Tongue (tissue), 2 donors: ENCODE measurements at regions not wholly inside any gene's neighbourhood (a gene's known extent, or its start where the extent isn't known, plus 50 kb on each side); places are given as distances from the start of the nearest gene placed in this dataset. TPM values are rescaled to one million over a fixed set of nuclear protein-coding genes. Genes with fewer than 3 reads are reported as not detected.

Experiments used
- DNase-seq: peaks from one replicate; pipeline ENCODE4 v3.0.0-alpha.2; 2015
- small RNA-seq: library from RNA; depleted of rRNA; stranded (forward); fragments of <200 nt; gene quantifications from one replicate; pipeline ENCODE3, GENCODE V24; 2014; ENCODE audit warnings: low replicate concordance

GRCh38 chrX:6313356-6313755 lies 84.7 kb upstream of the NLGN4X start:
- no peak for DNase-seq

GRCh38 chrX:6311540-6311939 lies 82.9 kb upstream of the NLGN4X start:
- DNase-seq, result no peak

GRCh38 chrX:6307156-6307555 lies 78.5 kb upstream of the NLGN4X start:
- DNase-seq, result no peak

GRCh38 chrX:6299724-6300123 lies 71.1 kb upstream of the NLGN4X start:
- no peak for DNase-seq

GRCh38 chrX:6293716-6294115 lies 65.0 kb upstream of the NLGN4X start:
- no peak for DNase-seq

- no peak for DNase-seq
These were observed 63.9 kb upstream of the NLGN4X start for GRCh38 chrX:6292599-6292998.

- peak; percentile 24 for DNase-seq
These were observed 62.8 kb upstream of the NLGN4X start for GRCh38 chrX:6291444-6291843.

GRCh38 chrX:6283826-6284225 lies 55.2 kb upstream of the NLGN4X start:
- no peak for DNase-seq

- DNase-seq, result no peak
These were observed 50.7 kb upstream of the NLGN4X start for GRCh38 chrX:6279277-6279909.

Small RNA genes in the stretch of these regions (small RNA-seq; reads per million reads assigned to genes)
- gene MIR4770, result not detected
